ENCODE measurements at regions not wholly inside any gene's neighbourhood (a gene's known extent, or its start where the extent isn't known, plus 50 kb on each side); places are given as distances from the start of the nearest gene placed in this dataset.
"Not testable (repeated sequence)": the region's sequence is repeated elsewhere in the genome, so short reads cannot be mapped to it uniquely, and the experiment has no call there.

GRCh38 chr6:66533921-66534404 lies 826.9 kb upstream of the EYS start:
- TF ChIP-seq, protein P1, sequence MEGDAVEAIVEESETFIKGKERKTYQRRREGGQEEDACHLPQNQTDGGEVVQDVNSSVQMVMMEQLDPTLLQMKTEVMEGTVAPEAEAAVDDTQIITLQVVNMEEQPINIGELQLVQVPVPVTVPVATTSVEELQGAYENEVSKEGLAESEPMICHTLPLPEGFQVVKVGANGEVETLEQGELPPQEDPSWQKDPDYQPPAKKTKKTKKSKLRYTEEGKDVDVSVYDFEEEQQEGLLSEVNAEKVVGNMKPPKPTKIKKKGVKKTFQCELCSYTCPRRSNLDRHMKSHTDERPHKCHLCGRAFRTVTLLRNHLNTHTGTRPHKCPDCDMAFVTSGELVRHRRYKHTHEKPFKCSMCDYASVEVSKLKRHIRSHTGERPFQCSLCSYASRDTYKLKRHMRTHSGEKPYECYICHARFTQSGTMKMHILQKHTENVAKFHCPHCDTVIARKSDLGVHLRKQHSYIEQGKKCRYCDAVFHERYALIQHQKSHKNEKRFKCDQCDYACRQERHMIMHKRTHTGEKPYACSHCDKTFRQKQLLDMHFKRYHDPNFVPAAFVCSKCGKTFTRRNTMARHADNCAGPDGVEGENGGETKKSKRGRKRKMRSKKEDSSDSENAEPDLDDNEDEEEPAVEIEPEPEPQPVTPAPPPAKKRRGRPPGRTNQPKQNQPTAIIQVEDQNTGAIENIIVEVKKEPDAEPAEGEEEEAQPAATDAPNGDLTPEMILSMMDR (IDR thresholded peaks at IDR 0.05; ENCODE audit: borderline replicate concordance, insufficient read depth, low read depth, low read length), result no peak
- no peak overlapping the region for H3K4me3 ChIP-seq (ENCODE audit: low read depth, low read length)

GRCh38 chr6:66526061-66526460 lies 819.0 kb upstream of the EYS start:
- TF ChIP-seq, protein P1 (IDR thresholded peaks at IDR 0.05; ENCODE audit: borderline replicate concordance, insufficient read depth, low read depth, low read length), result no peak
- H3K4me3 ChIP-seq (ENCODE audit: low read depth, low read length), result no peak overlapping the region

- no peak overlapping the region for H3K4me3 ChIP-seq (ENCODE audit: low read depth, low read length)
- TF ChIP-seq, protein P1 (IDR thresholded peaks at IDR 0.05; ENCODE audit: borderline replicate concordance, insufficient read depth, low read depth, low read length), result no peak
These were observed 815.8 kb upstream of the EYS start for GRCh38 chr6:66522864-66523263.

DNA sequence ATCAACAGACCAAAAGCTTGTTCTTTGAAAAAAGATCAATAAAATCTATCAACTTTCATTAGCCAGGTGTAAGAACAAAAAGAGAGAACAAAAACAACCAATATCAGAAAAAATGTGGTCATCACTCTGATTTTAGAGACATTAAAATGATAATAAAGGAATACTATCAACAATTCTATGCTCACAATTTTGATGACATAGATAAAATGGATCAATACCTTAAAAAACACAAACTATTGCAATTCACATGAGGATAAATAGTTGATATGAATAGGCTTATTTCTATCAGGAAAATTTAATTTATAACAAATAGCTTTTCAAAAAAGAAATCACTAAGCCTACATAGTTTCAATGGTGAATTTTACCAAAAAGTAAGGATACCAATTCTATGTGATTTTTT lies 809.4 kb upstream of the EYS start:
- H3K4me3 ChIP-seq (ENCODE audit: low read depth, low read length), result no peak overlapping the region
- TF ChIP-seq, protein P1 (IDR thresholded peaks at IDR 0.05; ENCODE audit: borderline replicate concordance, insufficient read depth, low read depth, low read length), result no peak

GRCh38 chr6:66508433-66508832 lies 801.4 kb upstream of the EYS start:
- H3K4me3 ChIP-seq (ENCODE audit: low read depth, low read length), result no peak overlapping the region
- TF ChIP-seq, protein P1 (IDR thresholded peaks at IDR 0.05; ENCODE audit: borderline replicate concordance, insufficient read depth, low read depth, low read length), result no peak

DNA sequence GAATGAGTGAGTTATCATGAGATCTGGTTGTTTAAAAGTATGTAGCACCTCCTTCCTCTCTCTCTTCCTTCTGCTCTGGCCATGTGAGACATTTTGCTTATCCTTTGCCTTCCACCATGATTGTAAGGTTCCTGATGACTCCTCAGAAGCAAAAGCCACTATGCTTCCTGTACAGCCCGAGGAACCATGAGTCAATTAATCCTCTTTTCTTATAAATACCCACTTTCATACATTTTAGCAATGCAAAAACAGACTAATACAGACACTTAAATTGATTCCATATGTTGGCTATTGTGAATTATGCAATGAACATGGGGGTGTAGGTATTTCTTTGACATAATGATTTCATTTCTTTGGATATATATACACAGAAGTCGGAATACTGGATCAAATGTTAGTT lies 792.8 kb upstream of the EYS start:
- H3K4me3 ChIP-seq (ENCODE audit: low read depth, low read length), result no peak overlapping the region
- TF ChIP-seq, protein P1 (IDR thresholded peaks at IDR 0.05; ENCODE audit: borderline replicate concordance, insufficient read depth, low read depth, low read length), result no peak

DNA sequence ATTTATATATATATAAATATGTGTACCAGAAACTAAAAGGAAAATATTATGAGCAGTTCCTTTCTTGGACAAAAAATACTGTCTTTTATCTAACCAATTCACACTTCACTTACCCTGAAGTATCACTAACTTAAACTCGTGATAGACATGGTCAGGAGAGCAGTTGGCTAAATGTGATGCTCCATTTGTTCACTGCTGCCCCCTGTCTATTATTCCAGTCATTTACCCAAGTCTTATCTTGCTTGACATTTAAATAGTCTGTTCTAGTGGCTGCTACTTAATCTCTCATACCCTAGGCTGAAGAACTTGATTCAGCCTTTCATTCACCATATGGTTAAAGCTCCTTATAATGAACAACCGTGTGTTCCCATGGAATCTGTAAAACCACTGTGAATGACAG lies 789.6 kb upstream of the EYS start:
- TF ChIP-seq, protein P1 (IDR thresholded peaks at IDR 0.05; ENCODE audit: borderline replicate concordance, insufficient read depth, low read depth, low read length), result no peak
- no peak overlapping the region for H3K4me3 ChIP-seq (ENCODE audit: low read depth, low read length)

DNA sequence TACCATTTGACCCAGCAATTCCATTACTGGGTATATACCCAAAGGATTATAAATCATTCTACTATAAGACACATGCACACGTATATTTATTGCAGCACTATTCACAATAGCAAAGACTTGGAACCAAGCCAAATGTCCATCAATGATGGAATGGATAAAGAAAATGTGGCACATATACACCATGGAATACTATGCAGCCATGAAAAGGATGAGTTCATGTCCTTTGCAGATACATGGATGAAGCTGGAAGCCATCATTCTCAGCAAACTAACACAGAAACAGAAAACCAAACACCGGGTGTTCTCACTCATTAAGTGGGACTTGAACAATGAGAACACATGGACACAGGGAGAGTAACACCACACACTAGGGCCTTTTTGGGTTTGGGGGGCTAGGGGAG lies 787.6 kb upstream of the EYS start:
- H3K4me3 ChIP-seq (ENCODE audit: low read depth, low read length), result not testable (repeated sequence)

Data from GM12875 (cell line).